Aorta (tissue), 5 donors: ENCODE measurements at regions not wholly inside any gene's neighbourhood (a gene's known extent, or its start where the extent isn't known, plus 50 kb on each side); places are given as distances from the start of the nearest gene placed in this dataset.
"Not testable (repeated sequence)": the region's sequence is repeated elsewhere in the genome, so short reads cannot be mapped to it uniquely, and the experiment has no call there.

Source experiments
- ATAC-seq: fragments of 200-7000 bp; cut with Tn5 transposase; one replicate; pipeline ENCODE4 v1.9.1; 2022; ENCODE audit warnings: moderate library complexity; ENCODE audit not compliant: low FRiP score
- DNase-seq, 2 donors: peaks; one replicate each; pipeline ENCODE4 v3.0.0-alpha.2; 2020
- H3K27ac ChIP-seq, 2 donors: one replicate each; pipeline ENCODE4 v1.5.1; 2013; ENCODE audit warnings: low read length in 2 of 2, mild to moderate bottlenecking in 2 of 2, moderate library complexity in 2 of 2, control low read depth in 1 of 2, inconsistent platforms in 1 of 2, low read depth in 1 of 2
- H3K27me3 ChIP-seq, 2 donors: one replicate each; pipeline ENCODE4 v1.6.1; 2013; ENCODE audit warnings: control low read depth in 1 of 2, low read length in 1 of 2, mild to moderate bottlenecking in 1 of 2, moderate library complexity in 1 of 2; ENCODE audit not compliant: insufficient read depth in 2 of 2, control insufficient read depth in 1 of 2
- H3K36me3 ChIP-seq, 2 donors: one replicate each; pipeline ENCODE4 v1.6.1; 2013; ENCODE audit warnings: control low read depth in 1 of 2, low read length in 1 of 2, mild to moderate bottlenecking in 1 of 2; ENCODE audit not compliant: insufficient read depth in 2 of 2, control insufficient read depth in 1 of 2
- H3K4me1 ChIP-seq, 2 donors: one replicate each; pipeline ENCODE4 v1.6.1; 2013; ENCODE audit warnings: low read length in 2 of 2, control low read depth in 1 of 2, mild to moderate bottlenecking in 1 of 2, moderate library complexity in 1 of 2; ENCODE audit not compliant: insufficient read depth in 2 of 2, control insufficient read depth in 1 of 2
- H3K4me3 ChIP-seq, 2 donors: one replicate each; pipeline ENCODE4 v1.5.1; 2013; ENCODE audit warnings: low read length in 2 of 2, control low read depth in 1 of 2, mild to moderate bottlenecking in 1 of 2
- H3K9me3 ChIP-seq: one replicate; pipeline ENCODE4 v1.6.1; 2013; ENCODE audit warnings: mild to moderate bottlenecking, low read length; ENCODE audit not compliant: control insufficient read depth
- WGBS, 2 donors: extraction: QIAGEN DNeasy Blood & Tissue Kit; methylation state at CpG; one replicate each; pipeline ENCODE4 v1.1.7; 2013; 5-methylcytosine and 5-hydroxymethylcytosine counted together
- intact Hi-C, 2 donors: fragments of 100-400 bp; cut with DNase I; formaldehyde crosslinking; loops; one replicate each; pipeline versions ENCODE4 v1.14.2 to v1.15.0; 2022
- donor health status: healthy with polysubstance abuse.
- donor health status: Bipolar disorder and iron deficiency.
- donor health status: DM: no; HTN: no; CAD: no.
- donor health status: DM: no; HTN: no; CAD: no.
- donor health status: DM: yes; HTN: yes; CAD: no.

DNA sequence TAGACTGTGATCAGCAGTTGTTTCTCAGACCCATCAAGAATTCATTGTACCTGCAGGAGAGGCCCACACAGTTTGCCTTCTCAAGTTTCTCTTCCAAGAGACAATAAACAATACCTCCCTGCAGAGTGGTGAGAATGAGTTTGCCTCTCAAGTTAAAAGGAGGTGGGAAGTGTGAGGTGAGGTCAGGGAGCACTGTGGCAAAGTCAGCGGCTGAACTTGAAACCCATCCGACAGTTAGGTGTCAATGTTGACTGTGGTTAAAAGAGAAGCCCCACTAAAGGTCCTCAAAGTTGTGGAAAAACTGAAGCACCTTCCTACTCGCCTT, 72.9 kb upstream of the TSC22D1 start:
- Histone ChIP-seq H3K4me3 (no peak overlapping the region), H3K4me1 (no peaks in the 10 kb centered on the region), H3K27me3 (no peaks in the 10 kb centered on the region), H3K27ac (no peak overlapping the region), H3K9me3 (no peaks in the 10 kb centered on the region), H3K36me3 (no peaks in the 10 kb centered on the region)
- 91% methylated on average over 3 of the region's 3 CpGs for WGBS, 2 donors
- no peak for DNase-seq
- intact Hi-C loops, result no loop called here
- no peak for ATAC-seq

DNA sequence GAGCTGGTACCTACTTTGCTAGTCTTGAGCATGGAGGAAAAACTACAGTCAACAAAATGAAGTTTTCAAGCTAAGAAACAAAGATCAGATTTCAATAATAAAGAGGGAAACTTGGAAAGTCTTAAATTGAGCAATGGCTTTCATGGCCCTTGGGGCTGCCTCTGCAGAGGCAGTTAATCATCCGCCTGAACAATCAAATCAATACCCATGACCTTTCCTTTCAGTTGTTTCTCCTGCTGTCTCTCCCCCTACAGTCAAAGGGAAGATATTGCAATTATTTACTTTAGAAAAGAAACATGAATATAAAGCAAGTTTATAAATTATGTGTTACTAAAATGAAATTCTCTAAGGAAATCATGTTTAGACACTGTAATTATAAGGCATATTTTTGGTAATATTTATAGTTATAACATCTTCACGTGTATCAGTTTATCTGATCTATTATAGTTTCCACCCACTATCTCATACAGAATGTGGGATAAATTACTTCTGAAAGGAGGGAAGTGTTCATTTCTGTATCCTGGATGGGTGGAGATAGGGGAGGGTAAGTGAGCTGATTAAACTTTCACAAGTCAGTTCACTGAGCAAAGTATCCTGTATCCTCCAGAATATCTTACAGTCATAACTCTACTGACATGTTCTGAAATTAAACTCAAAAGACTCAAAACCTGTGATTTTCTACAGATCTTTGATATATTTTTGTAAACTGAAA, 72.4 kb upstream of the TSC22D1 start:
- no peak for DNase-seq
- Histone ChIP-seq H3K4me3 (no peak overlapping the region), H3K4me1 (no peaks in the 10 kb centered on the region), H3K27ac (no peak overlapping the region), H3K9me3 (no peaks in the 10 kb centered on the region), H3K36me3 (no peaks in the 10 kb centered on the region), H3K27me3 (no peaks in the 10 kb centered on the region)
- intact Hi-C loops, result no loop called here
- ATAC-seq, result no peak
- 79 to 83% methylated on average over 2 of the region's 2 CpGs for WGBS, 2 donors

DNA sequence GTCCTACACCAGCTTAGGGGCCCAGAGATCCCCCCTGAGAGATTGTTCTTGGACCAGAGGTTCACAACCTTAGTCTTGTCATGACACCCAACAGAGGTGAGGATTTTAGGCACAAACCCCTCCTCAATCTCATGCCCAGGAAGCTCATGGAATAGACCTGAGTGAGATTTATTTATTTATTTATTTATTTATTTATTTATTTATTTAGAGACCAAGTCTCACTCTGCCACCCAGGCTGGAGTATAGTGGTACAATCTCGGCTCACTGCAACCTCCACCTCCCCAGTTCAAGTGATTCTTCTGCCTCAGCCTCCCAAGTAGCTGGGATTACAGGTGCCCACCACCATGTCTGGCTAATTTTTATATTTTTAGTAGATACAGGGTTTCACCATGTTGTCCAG, 71.4 kb upstream of the TSC22D1 start:
- intact Hi-C loops, H3K9me3 ChIP-seq, H3K27ac ChIP-seq, ATAC-seq, H3K27me3 ChIP-seq, H3K4me3 ChIP-seq, DNase-seq, H3K36me3 ChIP-seq, H3K4me1 ChIP-seq: not testable (repeated sequence)
- WGBS, 2 donors, result 94 to 100% methylated on average over 1 of the region's 1 CpG

DNA sequence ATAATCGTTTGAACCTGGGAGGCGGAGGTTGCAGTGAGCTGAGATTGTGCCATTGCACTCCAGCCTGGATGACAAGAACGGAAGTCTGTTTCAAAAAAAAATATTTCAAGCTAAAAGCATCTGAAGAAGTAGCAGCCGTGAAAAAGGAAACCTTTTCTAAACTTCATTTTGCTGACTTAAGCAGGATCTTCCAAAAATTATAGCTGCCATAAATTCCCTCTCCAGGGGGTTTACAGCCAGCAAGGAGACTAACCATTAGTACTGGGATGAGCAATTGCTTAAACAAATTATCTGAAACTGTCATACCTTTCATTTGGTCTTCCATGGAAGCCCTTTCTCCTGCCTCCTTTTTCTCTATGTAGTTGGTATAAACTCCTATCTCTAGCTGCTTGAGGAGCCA, 69.9 kb upstream of the TSC22D1 start:
- no peak overlapping the region for H3K4me3 ChIP-seq
- no peaks in the 10 kb centered on the region for H3K36me3 ChIP-seq
- H3K27me3 ChIP-seq, result no peaks in the 10 kb centered on the region
- no peak overlapping the region for H3K27ac ChIP-seq
- no peaks in the 10 kb centered on the region for H3K4me1 ChIP-seq
- WGBS, 2 donors, result 84 to 93% methylated on average over 4 of the region's 4 CpGs
- ATAC-seq, result no peak
- DNase-seq, result no peak
- no peaks in the 10 kb centered on the region for H3K9me3 ChIP-seq
- intact Hi-C loops, result no loop called here

DNA sequence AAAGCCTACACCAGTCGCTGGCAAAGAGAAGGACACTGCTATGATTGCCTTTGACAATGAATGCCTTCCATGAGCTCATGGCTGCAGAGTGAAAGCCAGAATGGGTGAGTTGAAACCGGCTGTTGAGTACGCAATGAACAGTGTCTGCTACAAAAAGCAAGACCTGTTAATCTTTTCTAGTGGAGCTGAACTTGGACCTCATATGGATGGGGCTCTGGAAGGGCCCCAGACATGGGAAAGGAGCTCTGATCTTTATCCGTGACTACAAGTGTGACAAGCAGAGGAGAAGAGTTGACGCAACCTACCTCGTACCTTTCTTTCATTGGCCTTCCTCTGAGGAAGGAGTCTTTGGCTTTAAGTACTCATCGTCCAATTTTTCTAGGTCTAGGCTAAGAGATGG, 67.1 kb upstream of the TSC22D1 start:
- ATAC-seq (no peak), DNase-seq (no peak)
- Histone ChIP-seq H3K27me3 (no peaks in the 10 kb centered on the region), H3K4me1 (no peaks in the 10 kb centered on the region), H3K36me3 (no peaks in the 10 kb centered on the region), H3K4me3 (no peak overlapping the region), H3K9me3 (no peaks in the 10 kb centered on the region), H3K27ac (no peak overlapping the region)
- intact Hi-C loops, result no loop called here
- WGBS, 2 donors, result 93 to 95% methylated on average over 7 of the region's 7 CpGs

DNA sequence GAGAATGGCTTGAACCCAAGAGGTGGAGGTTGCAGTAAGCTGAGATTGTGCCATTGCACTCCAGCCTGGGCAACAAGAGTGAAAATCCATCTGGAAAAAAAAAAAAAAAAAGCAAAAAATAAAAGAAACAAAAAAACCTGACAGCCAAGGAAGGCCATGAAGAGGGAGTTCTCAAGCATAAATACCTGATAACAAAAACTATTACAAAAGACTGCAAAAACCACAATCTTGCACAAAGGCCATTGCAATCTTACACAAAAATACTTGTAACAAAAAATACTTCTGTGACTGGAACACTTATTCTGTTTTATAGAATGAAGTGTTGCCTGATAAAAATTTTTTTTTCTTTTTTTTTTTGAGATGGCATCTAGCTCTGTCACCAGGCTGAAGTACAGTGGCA, 61.5 kb upstream of the TSC22D1 start:
- H3K27me3 ChIP-seq, result no peaks in the 10 kb centered on the region
- ATAC-seq (no peak), DNase-seq (no peak)
- no peaks in the 10 kb centered on the region for H3K36me3 ChIP-seq
- H3K9me3 ChIP-seq, result no peaks in the 10 kb centered on the region
- H3K4me1 ChIP-seq, result no peaks in the 10 kb centered on the region
- intact Hi-C loops, result no loop called here
- H3K27ac ChIP-seq, result no peak overlapping the region
- H3K4me3 ChIP-seq, result no peak overlapping the region

DNA sequence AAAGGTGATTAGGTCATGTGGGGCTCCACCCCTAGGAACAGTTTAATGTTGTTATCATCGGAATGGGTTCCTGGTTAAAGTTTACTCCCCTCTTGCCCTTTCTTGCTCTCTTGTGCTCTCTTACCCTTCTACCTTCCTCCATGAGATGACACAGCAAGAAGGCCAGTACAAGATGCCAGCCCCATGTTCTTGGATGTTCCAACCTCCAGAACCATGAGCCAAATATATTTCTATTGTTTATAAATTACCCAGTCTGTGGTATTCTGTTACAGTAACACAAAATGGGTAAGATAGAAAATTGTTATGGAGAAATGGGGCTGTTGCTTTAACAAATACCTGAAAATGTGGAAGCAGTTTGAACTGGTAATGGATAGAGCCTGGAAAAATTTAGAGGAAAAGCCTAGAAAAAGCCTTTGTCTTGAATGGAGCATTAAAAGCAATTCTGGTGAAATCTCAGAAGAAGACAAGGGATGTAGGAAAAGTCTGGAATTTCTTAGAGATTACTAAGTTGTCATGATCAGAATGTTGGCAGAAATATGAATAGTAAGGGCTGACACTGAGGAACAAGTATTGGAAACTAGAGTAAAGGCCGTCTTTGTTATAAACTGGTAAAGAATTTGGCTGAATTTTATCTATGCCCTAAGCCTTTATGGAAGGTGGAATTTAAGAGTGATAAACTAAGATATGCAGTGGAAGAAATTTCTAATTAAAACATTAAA, 53.5 kb upstream of the TSC22D1 start:
- peaks cover 0 to 4% of the 10 kb centered on the region in 2 donors for H3K4me1 ChIP-seq
- H3K4me3 ChIP-seq, result no peak overlapping the region
- no peak for DNase-seq
- H3K27me3 ChIP-seq, result no peaks in the 10 kb centered on the region
- H3K27ac ChIP-seq, result peak overlapping the region; percentile 40 to 48
- WGBS, 2 donors, result 52 to 54% methylated on average over 2 of the region's 2 CpGs
- no peak for ATAC-seq
- no peaks in the 10 kb centered on the region for H3K36me3 ChIP-seq
- intact Hi-C loops, result no loop called here
- no peaks in the 10 kb centered on the region for H3K9me3 ChIP-seq

DNA sequence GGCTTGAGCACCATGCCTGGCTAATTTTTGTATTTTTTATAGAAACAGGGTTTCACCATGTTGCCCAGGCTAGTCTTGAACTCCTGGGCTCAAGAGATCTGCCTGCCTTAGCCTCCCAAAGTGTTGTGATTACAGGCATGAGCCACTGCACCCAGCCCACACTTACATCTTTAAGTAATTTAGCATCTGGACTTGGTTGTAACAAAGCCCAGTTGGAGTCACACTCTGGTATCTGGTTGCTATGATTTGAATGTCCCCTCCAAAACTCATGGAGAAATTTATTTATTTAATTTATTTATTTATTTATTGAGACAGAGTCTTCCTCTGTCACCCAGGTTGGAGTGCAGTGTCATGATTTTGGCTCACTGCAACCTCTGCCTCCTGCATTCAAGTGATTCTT, 52.7 kb upstream of the TSC22D1 start:
- ATAC-seq, H3K9me3 ChIP-seq, H3K27me3 ChIP-seq, intact Hi-C loops, H3K27ac ChIP-seq, H3K36me3 ChIP-seq, DNase-seq, H3K4me1 ChIP-seq, H3K4me3 ChIP-seq: not testable (repeated sequence)

DNA sequence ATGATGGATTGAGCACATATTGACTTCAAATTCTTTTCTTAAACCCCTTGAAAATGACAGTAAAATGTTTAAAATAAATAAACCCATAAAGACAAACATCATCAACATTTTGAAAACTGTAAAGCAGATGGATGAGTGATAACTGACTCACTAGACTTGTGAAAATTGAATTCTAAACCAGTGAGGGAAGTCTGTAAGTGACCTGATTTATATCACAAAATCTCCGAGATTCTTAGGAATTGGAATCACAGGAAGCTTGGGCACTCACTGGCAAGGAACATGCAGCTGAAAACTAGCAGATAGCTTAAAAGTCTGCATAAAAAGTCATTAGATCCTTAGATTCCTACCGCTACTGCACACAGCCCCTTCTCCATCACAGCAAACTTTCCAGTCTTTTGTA, 51.3 kb upstream of the TSC22D1 start:
- no peaks in the 10 kb centered on the region for H3K9me3 ChIP-seq
- ATAC-seq, result no peak
- no peaks in the 10 kb centered on the region for H3K27me3 ChIP-seq
- H3K4me1 ChIP-seq, result peaks cover 0 to 4% of the 10 kb centered on the region in 2 donors
- no peak for DNase-seq
- H3K27ac ChIP-seq, result no peak overlapping the region
- H3K4me3 ChIP-seq, result no peak overlapping the region
- no peaks in the 10 kb centered on the region for H3K36me3 ChIP-seq
- 73 to 78% methylated on average over 2 of the region's 2 CpGs for WGBS, 2 donors
- intact Hi-C loops, result no loop called here
